Midbrain (tissue), 1 donor: ENCODE measurements at regions not wholly inside any gene's neighbourhood (a gene's known extent, or its start where the extent isn't known, plus 50 kb on each side); places are given as distances from the start of the nearest gene placed in this dataset.
A peak's percentile ranks its signal among the peaks of the same experiment; 100 is the strongest.

Experiments used
- DNase-seq: peaks from one replicate; lab custom pipeline; 2025; lab: John Stamatoyannopoulos, UW

DNA sequence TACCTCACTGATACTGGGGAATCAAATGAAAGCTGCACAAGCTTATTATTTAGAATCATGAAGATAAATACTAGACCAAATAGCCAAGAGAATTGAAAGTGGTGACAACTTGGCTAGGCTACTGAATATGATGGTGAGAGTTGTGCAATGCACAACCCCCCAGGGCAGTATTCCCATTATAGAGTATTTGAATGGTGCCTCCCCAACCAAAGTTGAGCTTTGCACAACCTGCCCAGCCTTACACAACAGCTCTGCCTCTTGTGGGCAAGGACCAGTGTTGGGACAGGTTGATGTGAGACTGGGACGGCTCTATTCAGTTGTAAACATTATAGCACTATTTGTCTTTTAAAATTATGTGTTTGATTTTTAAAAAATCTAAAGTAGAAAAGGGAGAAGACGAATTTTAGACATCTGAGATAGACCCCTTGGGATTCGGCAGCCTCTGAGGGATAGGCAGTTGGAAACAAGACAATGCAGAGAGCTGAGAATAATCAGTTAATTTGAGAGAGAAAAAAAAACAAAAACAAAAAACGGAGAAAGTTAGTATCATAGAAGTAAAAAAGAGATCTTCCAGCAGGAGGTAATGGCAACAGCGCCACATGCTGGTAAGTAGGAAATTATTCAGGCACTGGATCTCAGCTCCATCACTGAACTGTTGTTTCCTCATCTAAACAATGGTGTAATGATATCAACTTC is 91.0 kb upstream of the KCNA3 start:
- DNase-seq: peak; percentile 69

GRCh38 chr1:110763149-110763548 is 88.4 kb upstream of the KCNA3 start:
- no peak for DNase-seq

GRCh38 chr1:110760321-110760720 is 85.6 kb upstream of the KCNA3 start:
- DNase-seq: no peak

DNA sequence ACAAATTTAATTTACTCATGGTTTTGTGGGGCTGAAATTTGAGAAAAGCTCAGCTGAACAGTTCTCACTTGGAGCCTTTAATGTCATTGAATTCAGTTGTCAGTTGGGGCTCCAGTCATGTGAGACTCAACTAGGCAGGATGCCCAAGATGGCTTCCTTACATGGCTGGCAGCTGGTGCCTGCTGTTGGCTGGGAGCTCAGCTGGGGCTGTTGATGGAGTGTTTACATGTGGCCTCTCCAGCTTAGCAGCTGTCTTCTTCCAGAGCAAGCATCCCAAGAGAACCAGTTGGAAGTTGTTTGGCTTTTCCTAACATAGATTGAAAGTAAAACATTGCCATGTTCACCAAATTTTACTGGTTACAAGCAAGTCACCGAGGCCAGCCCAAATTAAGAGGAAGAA is 81.8 kb upstream of the KCNA3 start:
- peak; percentile 79 for DNase-seq

DNA sequence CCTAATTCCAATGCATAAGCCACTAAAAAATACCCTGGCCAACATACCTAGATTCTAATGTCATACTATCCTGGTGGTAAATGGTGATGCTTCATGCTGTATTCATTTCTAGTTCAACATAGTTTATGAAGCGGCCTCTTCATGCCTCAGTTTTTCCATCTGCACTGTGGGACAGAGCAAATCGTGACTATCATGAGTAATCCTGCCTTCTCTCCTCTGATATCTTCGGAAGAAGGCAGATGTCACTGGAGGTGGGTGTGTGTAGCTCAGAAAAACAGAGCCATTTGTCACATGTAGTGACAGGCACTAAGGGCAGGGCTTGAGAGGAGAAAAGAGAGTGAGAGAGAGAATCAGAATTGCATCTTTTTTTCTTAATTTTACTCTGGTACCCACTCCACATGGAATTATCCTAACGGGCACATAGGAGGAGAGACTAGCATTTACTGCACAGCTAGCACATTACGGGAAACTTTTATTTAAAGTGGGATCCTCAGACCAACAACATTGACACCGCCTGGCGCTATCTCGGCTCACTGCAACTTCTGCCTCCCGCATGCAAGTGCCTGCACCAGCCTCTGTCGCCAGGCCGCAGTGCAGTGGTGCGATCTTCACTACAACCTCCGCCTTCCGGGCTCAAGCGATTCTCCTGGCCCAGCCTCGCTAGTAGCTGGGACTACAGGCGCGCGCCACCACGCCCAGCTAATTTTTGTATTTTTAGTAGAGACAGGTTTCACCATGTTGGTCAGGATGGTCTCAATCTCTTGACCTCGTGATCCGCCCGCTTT is 78.4 kb upstream of the KCNA3 start:
- DNase-seq: no peak

- DNase-seq: no peak
Observed at GRCh38 chr1:110750562-110750961, 75.8 kb upstream of the KCNA3 start.

DNA sequence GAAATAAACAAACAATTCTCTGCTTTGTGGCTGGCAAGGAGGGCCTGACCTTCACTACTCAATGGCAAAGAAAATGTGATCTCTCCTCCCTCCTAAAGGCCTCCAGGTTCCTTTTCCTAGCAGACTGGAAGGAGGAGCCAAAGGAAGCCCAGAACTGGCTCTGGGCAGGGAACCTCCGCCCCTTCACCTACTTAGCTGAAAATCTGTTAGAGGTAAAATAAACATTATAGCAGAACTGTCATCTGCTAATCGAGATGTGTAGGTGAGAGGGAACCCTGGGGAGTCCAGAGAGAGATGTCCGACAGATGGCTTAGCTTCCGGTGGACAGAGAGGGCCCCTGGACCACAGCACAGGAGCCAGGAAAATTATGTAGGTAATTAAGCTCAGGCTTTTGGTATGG is 75.2 kb upstream of the KCNA3 start:
- DNase-seq: peak; percentile 8

DNA sequence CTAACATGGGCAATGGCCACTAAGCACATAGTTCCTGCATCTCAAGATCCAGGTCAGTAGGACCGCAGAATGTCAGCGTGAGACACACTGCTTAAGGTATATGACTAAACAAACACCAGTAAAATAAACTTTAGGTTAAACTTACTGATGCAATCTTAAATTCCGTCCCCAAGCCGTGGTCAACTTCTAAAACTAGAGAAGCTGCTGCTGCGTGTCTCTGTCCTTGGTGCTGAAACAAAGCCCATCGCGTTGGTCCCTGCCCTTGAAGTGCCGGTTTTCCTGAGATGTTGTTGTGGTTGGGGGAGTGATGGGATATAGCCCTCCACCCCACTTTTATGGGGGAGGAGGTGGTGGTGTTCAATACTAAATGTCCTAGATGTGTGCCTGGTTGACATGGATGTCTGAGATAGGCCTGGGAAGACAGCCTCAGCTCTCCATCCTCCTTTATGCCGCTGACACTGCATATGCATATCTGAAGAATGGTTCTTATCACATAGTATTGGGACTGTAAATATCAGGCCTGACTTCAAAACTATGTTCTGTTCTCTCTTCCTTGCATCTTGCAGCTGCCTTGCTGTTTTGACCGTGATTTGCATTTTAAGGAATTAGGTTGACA is 72.0 kb upstream of the KCNA3 start:
- DNase-seq: peak; percentile 40

- no peak for DNase-seq
Observed at GRCh38 chr1:110743397-110743796, 68.7 kb upstream of the KCNA3 start.

DNA sequence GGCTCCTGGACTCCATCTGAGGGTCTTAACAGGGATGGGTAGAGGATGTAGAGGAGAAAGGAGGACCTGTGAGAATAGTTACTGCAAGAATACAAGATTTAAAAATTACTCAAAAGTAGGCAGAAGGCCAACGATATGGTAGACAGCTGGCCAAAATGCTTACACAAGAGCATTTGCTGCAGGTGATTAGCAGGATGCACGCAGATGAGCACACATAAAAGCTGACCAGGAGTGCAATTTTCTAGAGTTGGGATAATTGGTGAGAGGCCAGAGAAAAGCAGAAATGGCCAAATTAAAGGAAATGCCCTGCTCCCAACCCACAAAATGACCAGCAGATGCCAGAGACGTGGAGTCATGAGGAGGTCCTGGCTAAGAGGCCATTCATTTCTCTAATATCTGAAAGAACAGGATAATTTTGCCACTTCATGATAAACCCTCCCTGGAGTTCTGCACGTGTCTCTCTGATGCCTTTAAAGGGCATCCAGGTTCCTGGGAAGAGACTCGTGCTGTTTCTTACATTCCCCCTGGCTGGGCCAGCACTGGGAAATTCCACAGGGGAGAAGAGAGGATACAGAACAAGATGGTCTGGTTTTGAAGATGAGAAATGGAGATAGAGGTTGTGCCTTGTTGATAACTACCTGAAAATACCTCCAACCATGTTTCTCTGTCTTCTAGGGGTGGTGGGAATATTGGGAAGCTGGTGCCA is 62.3 kb upstream of the KCNA3 start:
- no peak for DNase-seq

DNA sequence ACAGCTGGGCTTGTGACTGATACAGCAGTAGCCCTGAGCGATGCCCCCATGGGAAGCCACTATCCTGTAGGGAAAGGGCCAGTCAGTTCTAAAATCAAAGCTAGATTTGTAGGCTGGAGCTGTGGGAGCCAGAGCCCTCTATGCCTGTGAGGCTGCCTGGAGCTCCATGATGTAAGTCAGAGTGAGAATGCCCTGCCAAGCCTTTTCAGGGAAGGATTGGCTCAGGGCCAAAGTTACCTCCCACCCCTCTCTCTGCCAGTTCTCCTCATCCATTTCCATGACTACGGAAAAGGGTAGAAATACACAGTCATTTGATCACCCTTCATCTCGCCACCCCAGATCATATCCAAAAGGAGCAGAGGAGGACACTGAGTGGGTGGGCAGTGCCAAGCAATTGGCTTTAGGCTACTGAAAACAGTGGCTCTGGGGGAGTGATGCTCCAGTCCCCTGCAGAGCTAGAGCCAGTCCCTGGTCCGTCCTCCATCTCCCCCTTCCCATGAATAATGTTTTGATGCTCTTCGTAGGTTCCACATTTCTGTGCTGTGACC is 59.5 kb upstream of the KCNA3 start:
- peak; percentile 6 for DNase-seq

GRCh38 chr1:110731529-110731928 is 56.8 kb upstream of the KCNA3 start:
- no peak for DNase-seq

DNA sequence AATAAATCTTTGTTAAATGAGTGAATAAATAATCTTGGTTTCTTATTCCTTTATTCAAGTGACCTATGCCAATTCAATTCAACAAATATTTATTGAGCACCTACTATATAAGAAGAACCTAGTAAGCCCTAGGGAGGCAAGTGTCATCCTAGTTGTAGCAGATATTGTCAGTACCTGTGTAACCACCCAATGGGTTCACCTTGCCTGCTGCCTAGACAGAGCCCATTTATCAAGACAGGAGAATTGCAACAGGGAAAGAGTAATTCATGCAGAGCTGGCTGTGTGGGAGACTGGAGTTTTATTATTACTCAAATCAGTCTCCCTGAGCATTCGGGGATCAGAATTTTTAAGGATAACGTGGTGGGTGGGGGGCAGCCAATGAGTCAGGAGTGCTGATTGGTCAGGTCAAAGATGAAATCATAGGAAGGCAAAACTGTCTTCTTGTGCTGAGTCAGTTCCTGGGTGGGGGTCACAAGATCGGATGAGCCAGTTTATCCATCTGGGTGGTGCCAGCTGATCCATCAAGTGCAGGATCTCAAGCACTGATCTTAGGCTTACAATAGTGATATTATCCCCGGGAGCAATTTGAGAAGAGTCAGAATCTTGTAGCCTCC is 53.8 kb upstream of the KCNA3 start:
- DNase-seq: no peak

GRCh38 chr1:110727246-110727645 is 52.5 kb upstream of the KCNA3 start:
- DNase-seq: no peak

- no peak for DNase-seq
Observed at GRCh38 chr1:110726755-110727154, 52.0 kb upstream of the KCNA3 start.
